Heart left ventricle (tissue), 13 donors: ENCODE measurements at regions not wholly inside any gene's neighbourhood (a gene's known extent, or its start where the extent isn't known, plus 50 kb on each side); places are given as distances from the start of the nearest gene placed in this dataset.

Experiments
- CTCF ChIP-seq, 12 donors: fragments of 200-600 bp; sonication (generic) in 4 of 12; IDR thresholded peaks; one replicate each; pipeline versions ENCODE4 v1.5.0 to v1.8.0; 2018 to 2022; ENCODE audit warnings: antibody characterized with exemption in 12 of 12, mild to moderate bottlenecking in 5 of 12
- POLR2A ChIP-seq, 2 donors: fragments of 450-650 bp; IDR thresholded peaks; one replicate each; pipeline ENCODE4 v1.6.1; 2017; ENCODE audit warnings: antibody characterized with exemption in 2 of 2, mild to moderate bottlenecking in 2 of 2, moderate library complexity in 2 of 2
- donor health status: ischemic (EF 13 %, LVEDD 7.1; RV severe dilation, severe dysfunction).
- donor health status: DM: no; HTN: yes; CAD: no.
- donor health status: DM: no; HTN: no; CAD: no.
- donor health status: ischemic (EF 25% LVEDD 6.9; RV normal size, moderate dysfunction).
- donor health status: ischemic (EF 25% LVEDD 5.7; RV mildly dilated, moderate dysfunction).
- donor health status: ischemic (EF 35%, LVEDD 5.7; RV mildly dilated, moderate dysfunction).
- donor health status: nonischemic (EF 11% LVEDD 7.7; RV severe dilation, severe dysfunction).
- donor health status: DM: yes; HTN: yes; CAD: no.
- donor health status: PGD.
- donor health status: ischemic (EF 29% LVEDD 5.4; RV normal size, mild dysfunction).
- donor health status: nonischemic (EF 23%, LVEDD 6.1; RV moderate dilation, normal function).

GRCh38 chr18:7488571-7488970 lies 78.5 kb upstream of the PTPRM start:
- TF ChIP-seq CTCF (IDR thresholded peaks at IDR 0.05) (no peak), POLR2A (IDR thresholded peaks at IDR 0.05) (no peak)
